NT2/D1 (cell line): ENCODE measurements at regions not wholly inside any gene's neighbourhood (a gene's known extent, or its start where the extent isn't known, plus 50 kb on each side); places are given as distances from the start of the nearest gene placed in this dataset.
"Not testable (repeated sequence)": the region's sequence is repeated elsewhere in the genome, so short reads cannot be mapped to it uniquely, and the experiment has no call there.

Experiments
- SUZ12 ChIP-seq: IDR thresholded peaks from 2 replicates; pipeline ENCODE4 v1.6.1; 2011; ENCODE audit not compliant: insufficient read length, insufficient read depth; ENCODE audit errors: extremely low read depth
- ZNF274 ChIP-seq: IDR thresholded peaks from 2 replicates; pipeline ENCODE4 v1.6.1; 2011; ENCODE audit warnings: mild to moderate bottlenecking, low read depth, low read length

DNA sequence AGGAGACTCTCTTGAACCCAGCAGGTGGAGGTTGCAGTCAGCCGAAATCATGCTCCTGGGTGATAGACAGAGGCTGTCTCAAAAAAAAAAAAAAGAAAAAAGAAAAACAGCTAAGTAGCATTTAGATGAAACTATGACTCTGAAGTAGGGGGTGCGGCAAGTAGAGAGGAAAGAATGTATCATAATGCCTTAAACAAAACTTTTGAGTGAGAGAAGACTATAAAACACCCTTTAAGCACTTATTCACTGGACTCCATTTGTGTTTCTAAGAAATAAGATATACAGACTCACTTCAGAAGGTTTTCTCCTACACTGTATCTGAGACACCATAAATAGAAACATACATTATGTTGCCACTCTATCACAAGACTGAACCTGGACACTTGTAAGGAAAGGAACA lies 78.9 kb upstream of the NBPF20 start:
- not testable (repeated sequence) for TF ChIP-seq SUZ12, ZNF274
